Erythroblast (primary cell): ENCODE measurements at regions not wholly inside any gene's neighbourhood (a gene's known extent, or its start where the extent isn't known, plus 50 kb on each side); places are given as distances from the start of the nearest gene placed in this dataset.

ENCODE experiments used
- GATA1 ChIP-seq: IDR thresholded peaks from 2 replicates; pipeline ENCODE4 v1.6.1; 2011; ENCODE audit warnings: low read depth, mild to moderate bottlenecking, control low read depth, low read length, moderate library complexity
- POLR2A ChIP-seq: IDR thresholded peaks from 2 replicates; pipeline ENCODE4 v1.6.1; 2011; ENCODE audit warnings: mild to moderate bottlenecking, low read length

DNA sequence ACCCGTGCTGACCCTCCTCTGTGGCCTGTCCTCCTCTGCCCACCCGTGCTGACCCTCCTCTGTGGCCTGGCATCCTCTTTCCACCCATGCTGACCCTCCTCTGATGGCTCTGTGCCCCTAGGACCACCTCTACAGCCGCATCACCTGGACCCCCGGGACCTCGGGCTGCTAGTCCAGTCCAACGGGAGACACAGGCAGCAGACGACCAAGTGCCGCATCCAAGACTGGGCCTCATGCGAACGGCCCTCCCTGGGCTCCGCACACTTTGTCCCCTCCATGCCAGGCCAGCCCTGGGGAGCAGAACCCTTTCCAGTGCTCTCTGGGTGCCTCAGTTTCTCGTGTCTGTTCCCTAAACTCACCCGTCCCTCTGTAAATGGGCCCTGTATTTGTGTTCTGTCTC is 107.2 kb upstream of the RNF32 start:
- TF ChIP-seq POLR2A = no peak
- TF ChIP-seq GATA1 = no peak
